NCI-H1436 treated with DMSO at 0.1 percent for 48 hours (cell line): ENCODE measurements at regions not wholly inside any gene's neighbourhood (a gene's known extent, or its start where the extent isn't known, plus 50 kb on each side); places are given as distances from the start of the nearest gene placed in this dataset.
"Not testable (repeated sequence)": the region's sequence is repeated elsewhere in the genome, so short reads cannot be mapped to it uniquely, and the experiment has no call there.

Experiments
- DNase-seq: peaks from one replicate; lab custom pipeline; 2025; lab: John Stamatoyannopoulos, UW

- DNase-seq, result no peak
These were observed 81.9 kb downstream of the TMEM18 start for GRCh38 chr2:595141-595815.

GRCh38 chr2:594297-594949, 82.8 kb downstream of the TMEM18 start:
- no peak for DNase-seq

- DNase-seq, result no peak
These were observed 83.7 kb downstream of the TMEM18 start for GRCh38 chr2:593356-594026.

- DNase-seq, result no peak
These were observed 84.5 kb downstream of the TMEM18 start for GRCh38 chr2:592737-593136.

- no peak for DNase-seq
These were observed 86.7 kb downstream of the TMEM18 start for GRCh38 chr2:590214-591175.

GRCh38 chr2:589281-590130, 87.7 kb downstream of the TMEM18 start:
- DNase-seq, result no peak

GRCh38 chr2:588074-588645, 89.0 kb downstream of the TMEM18 start:
- DNase-seq, result no peak

- no peak for DNase-seq
These were observed 89.9 kb downstream of the TMEM18 start for GRCh38 chr2:587087-587960.

- DNase-seq, result no peak
These were observed 90.5 kb downstream of the TMEM18 start for GRCh38 chr2:586641-587076.

GRCh38 chr2:584863-585823, 92.1 kb downstream of the TMEM18 start:
- DNase-seq, result no peak

- DNase-seq, result no peak
These were observed 93.5 kb downstream of the TMEM18 start for GRCh38 chr2:583666-584065.

- no peak for DNase-seq
These were observed 94.2 kb downstream of the TMEM18 start for GRCh38 chr2:582792-583528.

- DNase-seq, result not testable (repeated sequence)
These were observed 94.9 kb downstream of the TMEM18 start for GRCh38 chr2:582289-582688.

- no peak for DNase-seq
These were observed 97.2 kb downstream of the TMEM18 start for GRCh38 chr2:579961-580360.

GRCh38 chr2:579351-579886, 97.8 kb downstream of the TMEM18 start:
- no peak for DNase-seq

- no peak for DNase-seq
These were observed 100.9 kb downstream of the TMEM18 start for GRCh38 chr2:576292-576691.

GRCh38 chr2:575727-576236, 101.4 kb downstream of the TMEM18 start:
- DNase-seq, result no peak
